Hepatocyte (in vitro differentiated cells): ENCODE measurements at regions not wholly inside any gene's neighbourhood (a gene's known extent, or its start where the extent isn't known, plus 50 kb on each side); places are given as distances from the start of the nearest gene placed in this dataset.

Experiments used
- CTCF ChIP-seq: fragments of 200-600 bp; sonication (generic); IDR thresholded peaks from 2 replicates; pipeline ENCODE4 v1.5.1; 2016; ENCODE audit warnings: antibody characterized with exemption, mild to moderate bottlenecking; ENCODE audit not compliant: poor library complexity
- EZH2 ChIP-seq: fragments of 200-600 bp; sonication (generic); IDR thresholded peaks from 2 replicates; pipeline ENCODE4 v1.6.1; 2016; ENCODE audit warnings: antibody characterized with exemption, mild to moderate bottlenecking, borderline replicate concordance
- EZH2phosphoT487 ChIP-seq: fragments of 200-600 bp; sonication (generic); IDR thresholded peaks from one replicate; pipeline ENCODE4 v1.6.1; 2018; ENCODE audit warnings: antibody characterized with exemption, mild to moderate bottlenecking, low read depth, moderate library complexity; ENCODE audit not compliant: unreplicated experiment, severe bottlenecking

- TF ChIP-seq CTCF, result no peak
- TF ChIP-seq EZH2, result no peak
- no peak for TF ChIP-seq EZH2phosphoT487
These were observed 53.5 kb upstream of the PTPN3 start for GRCh38 chr9:109551651-109552050.
